WI38 (cell line): ENCODE measurements at regions not wholly inside any gene's neighbourhood (a gene's known extent, or its start where the extent isn't known, plus 50 kb on each side); places are given as distances from the start of the nearest gene placed in this dataset.

Experiments
- H3K4me3 ChIP-seq: 2 replicates; pipeline ENCODE4 v1.5.1; 2011; ENCODE audit warnings: low read depth, mild to moderate bottlenecking, control low read depth, low read length
- TF ChIP-seq, protein P1 (sequence below): IDR thresholded peaks from 2 replicates; pipeline ENCODE4 v1.5.1; 2012; ENCODE audit warnings: low read depth, mild to moderate bottlenecking, control low read depth, low read length

DNA sequence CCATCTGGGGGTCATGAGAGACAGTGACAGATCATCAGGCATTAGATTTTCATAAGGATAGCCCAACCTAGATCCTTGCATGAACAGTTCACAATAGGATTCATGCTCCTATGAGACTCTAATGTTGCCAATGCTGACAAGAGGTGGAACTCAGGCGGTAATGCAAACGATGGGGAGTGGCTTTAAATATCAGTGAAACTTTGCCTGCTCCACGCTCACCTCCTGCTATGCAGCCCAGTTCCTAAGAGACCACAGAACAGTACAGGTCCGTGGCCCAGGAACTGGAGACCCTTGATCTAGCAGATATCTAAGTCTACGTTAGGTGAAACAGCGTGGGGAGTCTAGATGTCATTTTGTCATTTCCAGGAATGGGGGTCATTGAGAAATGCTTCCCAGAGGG is 165.7 kb downstream of the OR13H1 start:
- no peak overlapping the region for H3K4me3 ChIP-seq
- TF ChIP-seq, protein P1, sequence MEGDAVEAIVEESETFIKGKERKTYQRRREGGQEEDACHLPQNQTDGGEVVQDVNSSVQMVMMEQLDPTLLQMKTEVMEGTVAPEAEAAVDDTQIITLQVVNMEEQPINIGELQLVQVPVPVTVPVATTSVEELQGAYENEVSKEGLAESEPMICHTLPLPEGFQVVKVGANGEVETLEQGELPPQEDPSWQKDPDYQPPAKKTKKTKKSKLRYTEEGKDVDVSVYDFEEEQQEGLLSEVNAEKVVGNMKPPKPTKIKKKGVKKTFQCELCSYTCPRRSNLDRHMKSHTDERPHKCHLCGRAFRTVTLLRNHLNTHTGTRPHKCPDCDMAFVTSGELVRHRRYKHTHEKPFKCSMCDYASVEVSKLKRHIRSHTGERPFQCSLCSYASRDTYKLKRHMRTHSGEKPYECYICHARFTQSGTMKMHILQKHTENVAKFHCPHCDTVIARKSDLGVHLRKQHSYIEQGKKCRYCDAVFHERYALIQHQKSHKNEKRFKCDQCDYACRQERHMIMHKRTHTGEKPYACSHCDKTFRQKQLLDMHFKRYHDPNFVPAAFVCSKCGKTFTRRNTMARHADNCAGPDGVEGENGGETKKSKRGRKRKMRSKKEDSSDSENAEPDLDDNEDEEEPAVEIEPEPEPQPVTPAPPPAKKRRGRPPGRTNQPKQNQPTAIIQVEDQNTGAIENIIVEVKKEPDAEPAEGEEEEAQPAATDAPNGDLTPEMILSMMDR, result no peak

DNA sequence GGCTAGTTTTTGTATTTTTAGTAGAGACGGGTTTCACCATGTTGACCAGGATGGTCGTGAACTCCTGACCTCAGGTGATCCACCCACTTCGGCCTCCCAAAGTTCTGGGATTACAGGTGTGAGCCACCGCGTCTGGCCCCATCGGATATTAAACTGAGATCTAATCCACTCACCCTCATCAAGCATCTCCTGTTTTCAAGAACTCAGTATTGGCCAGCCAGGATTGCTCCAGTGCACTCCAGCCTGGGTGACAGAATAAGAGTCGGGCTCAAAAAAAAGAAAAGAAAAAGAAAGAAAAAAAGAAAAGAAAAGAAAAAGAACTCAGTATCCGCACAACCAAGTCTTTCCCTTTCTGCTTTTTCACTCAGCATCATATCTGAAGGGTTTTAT is 167.6 kb downstream of the OR13H1 start:
- TF ChIP-seq, protein P1, result no peak
- H3K4me3 ChIP-seq, result peak overlapping the region; percentile 21; the same call in 1 of the 2 replicates

DNA sequence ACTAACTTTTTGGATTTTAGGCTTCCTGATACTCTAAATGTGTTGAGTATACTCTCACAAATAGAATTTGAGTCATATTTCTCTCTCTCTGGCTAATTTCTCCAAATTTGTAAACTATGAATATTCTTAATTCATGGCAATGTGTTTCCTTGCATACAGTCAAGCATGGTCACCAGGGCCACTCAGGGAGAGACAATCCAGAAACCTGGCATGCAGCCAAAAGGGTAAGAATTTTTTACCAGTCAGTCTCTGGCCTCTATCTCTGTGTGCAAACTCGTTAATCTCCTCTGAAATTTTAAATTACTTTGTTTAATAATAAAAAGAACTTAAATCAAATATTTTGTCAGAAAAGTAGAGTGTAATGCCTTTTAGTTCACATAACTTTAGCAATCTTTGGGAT is 179.8 kb downstream of the OR13H1 start:
- TF ChIP-seq, protein P1, result no peak
- H3K4me3 ChIP-seq, result no peak overlapping the region

GRCh38 chrX:131724292-131724691 is 180.4 kb downstream of the OR13H1 start:
- H3K4me3 ChIP-seq, result no peak overlapping the region
- TF ChIP-seq, protein P1, result no peak

- TF ChIP-seq, protein P1, result no peak
Observed at GRCh38 chrX:131725001-131725654, 181.3 kb downstream of the OR13H1 start.

DNA sequence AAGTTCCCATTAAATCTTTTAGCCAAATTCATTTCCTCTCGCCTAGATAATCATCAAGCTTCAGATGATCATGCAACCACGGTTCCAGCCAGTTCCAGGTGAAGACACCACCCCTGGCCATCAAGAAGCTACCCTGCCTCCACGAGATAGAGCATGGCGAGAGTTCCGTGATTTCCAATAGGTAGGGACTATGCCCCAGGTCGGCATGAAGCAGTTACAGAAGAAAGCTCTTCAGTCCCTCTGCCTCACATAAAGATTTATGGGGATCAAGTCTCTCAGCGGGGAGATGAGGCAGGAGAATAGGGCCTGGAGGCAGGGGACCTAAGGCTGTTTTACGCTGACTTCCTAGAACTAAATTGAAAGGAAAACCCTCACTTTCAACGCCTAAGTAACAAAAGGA is 183.9 kb downstream of the OR13H1 start:
- no peak overlapping the region for H3K4me3 ChIP-seq
- TF ChIP-seq, protein P1, result no peak

More at GRCh38 chrX:131725001-131725654, 181.3 kb downstream of the OR13H1 start:
- no peak overlapping the region for H3K4me3 ChIP-seq

GRCh38 chrX:131728295-131729145 is 184.6 kb downstream of the OR13H1 start:
- TF ChIP-seq, protein P1, result 0 out of 2 replicates have a peak, but pooled peaks have one; percentile 3
- H3K4me3 ChIP-seq, result peak overlapping the region; percentile 59
